ENCODE measurements at regions not wholly inside any gene's neighbourhood (a gene's known extent, or its start where the extent isn't known, plus 50 kb on each side); places are given as distances from the start of the nearest gene placed in this dataset.

DNA sequence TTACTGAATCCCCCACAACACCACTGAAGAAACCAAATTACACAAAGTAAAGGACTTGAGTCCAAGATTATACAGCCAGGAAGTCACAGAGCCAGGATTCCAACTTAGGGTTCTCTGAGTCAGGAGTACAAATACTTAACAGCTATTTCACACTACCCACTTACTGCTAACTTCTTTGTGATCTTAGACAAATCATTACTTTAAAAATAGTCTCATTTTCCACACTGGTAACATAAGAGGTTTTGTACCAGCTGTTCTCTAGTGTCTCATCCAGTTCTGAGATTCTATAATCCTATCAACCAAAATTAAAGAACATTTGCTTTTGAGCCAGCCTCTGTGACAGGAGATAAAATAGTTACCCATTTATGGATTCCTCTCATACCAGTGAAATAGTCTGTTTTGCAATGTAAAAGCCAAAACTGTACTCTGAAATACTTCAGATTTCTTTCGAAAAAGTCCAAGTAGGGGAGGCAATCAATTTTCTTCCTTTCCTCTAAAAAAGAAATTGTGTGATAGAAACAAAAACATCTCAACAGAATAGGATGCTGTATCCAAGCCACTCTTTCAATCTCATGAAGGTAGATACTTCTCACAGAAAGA lies 157.6 kb downstream of the LRATD1 start (continued):
- TF ChIP-seq ZNF584 (CRISPR knock-in tag; IDR thresholded peaks at IDR 0.05; ENCODE audit: low read depth), result no peak
- TF ChIP-seq, protein P1, sequence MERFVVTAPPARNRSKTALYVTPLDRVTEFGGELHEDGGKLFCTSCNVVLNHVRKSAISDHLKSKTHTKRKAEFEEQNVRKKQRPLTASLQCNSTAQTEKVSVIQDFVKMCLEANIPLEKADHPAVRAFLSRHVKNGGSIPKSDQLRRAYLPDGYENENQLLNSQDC (CRISPR knock-in tag; IDR thresholded peaks at IDR 0.05), result no peak
- no peak for TF ChIP-seq ZNF444 (CRISPR knock-in tag; IDR thresholded peaks at IDR 0.05)
- no peak for TF ChIP-seq ZNF79 (CRISPR knock-in tag; IDR thresholded peaks at IDR 0.05; ENCODE audit: low read depth)
- no peak for TF ChIP-seq SRF (CRISPR knock-in tag; IDR thresholded peaks at IDR 0.05)
- TF ChIP-seq ZNF507 (tag; conservative IDR thresholded peaks at IDR 0.05), result no peak
- TF ChIP-seq ZNF511 (CRISPR knock-in tag; IDR thresholded peaks at IDR 0.05), result no peak
- TF ChIP-seq BCL6 (CRISPR knock-in tag; IDR thresholded peaks at IDR 0.05), result no peak
- no peak for TF ChIP-seq POLR2H (tag; IDR thresholded peaks at IDR 0.05; ENCODE audit: low read depth)

GRCh38 chr2:14803994-14804393 lies 171.5 kb downstream of the LRATD1 start:
- H3K9me1 ChIP-seq (ENCODE audit: control insufficient read depth, insufficient read depth, low read length), result no peaks in the 10 kb centered on the region
- DNase-seq (ENCODE audit: extremely low read depth in 1 of 4, low spot score in 3 of 4) (no peak), FAIRE-seq (no peak), ATAC-seq (no peak)
- no peaks in the 10 kb centered on the region for H4K20me1 ChIP-seq (replicated peaks; ENCODE audit: control insufficient read depth, insufficient read depth, low read length)
- in situ Hi-C loops (cut with MboI), result no loop called here
- H2AFZ ChIP-seq (ENCODE audit: low read depth, low read length), result no peak overlapping the region
- no peaks in the 10 kb centered on the region for H3K9me3 ChIP-seq (replicated peaks; ENCODE audit: control insufficient read depth, insufficient read depth, low read depth, low read length)
- CTCF ChIA-PET (ENCODE audit: low intra/inter-chr PET ratio), result no interaction called here
- H3K36me3 ChIP-seq (ENCODE audit: control insufficient read depth, insufficient read depth, low read length), result no peaks in the 10 kb centered on the region
- H3K27ac ChIP-seq (ENCODE audit: extremely low read depth, low read depth, low read length), result no peak overlapping the region
- intact Hi-C loops (cut with micrococcal nuclease), result no loop called here
- H3K4me3 ChIP-seq, result no peak overlapping the region
- no peaks in the 10 kb centered on the region for H3K79me2 ChIP-seq (ENCODE audit: control insufficient read depth, insufficient read depth, low read length)
- no peaks in the 10 kb centered on the region for H3K4me1 ChIP-seq (replicated peaks in 1 of 2; ENCODE audit: control insufficient read depth in 2 of 2, insufficient read depth in 2 of 2, low read length in 2 of 2)
- H3K9ac ChIP-seq (ENCODE audit: insufficient read depth in 1 of 2, low read depth in 2 of 2, low read length in 2 of 2), result no peak overlapping the region
- POLR2A ChIA-PET, result no interaction called here
- no peak overlapping the region for H3K4me2 ChIP-seq (ENCODE audit: insufficient read depth, low read length)
- H3K27me3 ChIP-seq (ENCODE audit: control insufficient read depth in 2 of 2, insufficient read depth in 2 of 2, low read length in 2 of 2), result no peaks in the 10 kb centered on the region
- no TSS peak for BruUV-seq (replicated peaks)
- TF ChIP-seq BACH1 (tag; IDR thresholded peaks at IDR 0.05), result no peak
- TF ChIP-seq, protein P2, sequence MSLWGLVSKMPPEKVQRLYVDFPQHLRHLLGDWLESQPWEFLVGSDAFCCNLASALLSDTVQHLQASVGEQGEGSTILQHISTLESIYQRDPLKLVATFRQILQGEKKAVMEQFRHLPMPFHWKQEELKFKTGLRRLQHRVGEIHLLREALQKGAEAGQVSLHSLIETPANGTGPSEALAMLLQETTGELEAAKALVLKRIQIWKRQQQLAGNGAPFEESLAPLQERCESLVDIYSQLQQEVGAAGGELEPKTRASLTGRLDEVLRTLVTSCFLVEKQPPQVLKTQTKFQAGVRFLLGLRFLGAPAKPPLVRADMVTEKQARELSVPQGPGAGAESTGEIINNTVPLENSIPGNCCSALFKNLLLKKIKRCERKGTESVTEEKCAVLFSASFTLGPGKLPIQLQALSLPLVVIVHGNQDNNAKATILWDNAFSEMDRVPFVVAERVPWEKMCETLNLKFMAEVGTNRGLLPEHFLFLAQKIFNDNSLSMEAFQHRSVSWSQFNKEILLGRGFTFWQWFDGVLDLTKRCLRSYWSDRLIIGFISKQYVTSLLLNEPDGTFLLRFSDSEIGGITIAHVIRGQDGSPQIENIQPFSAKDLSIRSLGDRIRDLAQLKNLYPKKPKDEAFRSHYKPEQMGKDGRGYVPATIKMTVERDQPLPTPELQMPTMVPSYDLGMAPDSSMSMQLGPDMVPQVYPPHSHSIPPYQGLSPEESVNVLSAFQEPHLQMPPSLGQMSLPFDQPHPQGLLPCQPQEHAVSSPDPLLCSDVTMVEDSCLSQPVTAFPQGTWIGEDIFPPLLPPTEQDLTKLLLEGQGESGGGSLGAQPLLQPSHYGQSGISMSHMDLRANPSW (CRISPR knock-in tag; IDR thresholded peaks at IDR 0.05), result no peak

Measured in K562 (cell line).